Activated T-cell treated with anti-CD3 and anti-CD28 coated beads, Interleukin-2, amount 50 U/mL, for 72 hours (primary cell): ENCODE measurements at regions not wholly inside any gene's neighbourhood (a gene's known extent, or its start where the extent isn't known, plus 50 kb on each side); places are given as distances from the start of the nearest gene placed in this dataset.
"Not testable (repeated sequence)": the region's sequence is repeated elsewhere in the genome, so short reads cannot be mapped to it uniquely, and the experiment has no call there.

Experiments used
- ATAC-seq, 2 donors: fragments of 150-1000 bp; cut with Tn5 transposase; replicated peaks in 1 of 2; 2 replicates each; pipeline ENCODE4 v1.10.0; 2021; ENCODE audit warnings: moderate library complexity in 2 of 2, mild to moderate bottlenecking in 1 of 2
- DNase-seq, 2 donors: peaks; one replicate each; pipeline ENCODE4 v3.0.0; 2021 to 2022; ENCODE audit warnings: mixed read lengths in 1 of 2
- H3K27ac Mint-ChIP-seq: one replicate; pipeline ENCODE4 v1.8.0; 2022; ENCODE audit warnings: mild to moderate bottlenecking, moderate library complexity, mixed read lengths
- H3K27me3 Mint-ChIP-seq: one replicate; pipeline ENCODE4 v1.8.0; 2022; ENCODE audit warnings: low read depth, mixed read lengths
- H3K36me3 Mint-ChIP-seq, 2 donors: one replicate each; pipeline ENCODE4 v1.8.0; 2022; ENCODE audit warnings: mixed read lengths in 2 of 2, mild to moderate bottlenecking in 1 of 2; ENCODE audit not compliant: insufficient read depth in 2 of 2
- H3K4me1 Mint-ChIP-seq: one replicate; pipeline ENCODE4 v1.8.0; 2022; ENCODE audit warnings: low read depth, mixed read lengths
- H3K4me3 Mint-ChIP-seq, 2 donors: one replicate each; pipeline ENCODE4 v1.8.0; 2022; ENCODE audit warnings: mild to moderate bottlenecking in 2 of 2, mixed read lengths in 2 of 2, moderate library complexity in 2 of 2
- H3K9me3 Mint-ChIP-seq, 2 donors: one replicate each; pipeline ENCODE4 v1.8.0; 2022; ENCODE audit warnings: mixed read lengths in 2 of 2

DNA sequence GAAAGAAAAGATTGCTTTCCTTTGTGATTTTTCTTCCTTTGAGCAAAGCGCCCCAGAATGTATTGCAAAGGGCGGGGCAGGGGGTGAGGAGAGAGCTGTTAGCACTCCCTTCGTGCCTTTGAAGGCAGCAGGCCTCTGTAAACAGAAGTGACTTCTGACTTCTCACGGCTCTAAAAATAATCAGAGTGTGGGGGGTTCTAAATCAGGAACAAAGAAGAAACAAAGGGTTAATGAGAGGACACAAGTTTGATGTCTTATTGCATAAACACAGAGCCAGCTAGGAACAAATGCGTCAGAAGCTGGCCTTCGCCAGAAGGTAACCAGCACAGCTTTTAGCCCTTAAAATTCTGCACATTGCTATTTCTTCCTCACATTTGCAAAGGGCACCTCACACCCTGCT is 626.2 kb downstream of the MID1IP1 start:
- H3K4me3 Mint-ChIP-seq: peak overlapping the region; percentile 11 to 68
- DNase-seq (peak; percentile 13 to 16), ATAC-seq (peak; percentile 8 to 17)
- peaks cover 4 to 6% of the 10 kb centered on the region in 2 donors for H3K9me3 Mint-ChIP-seq
- H3K27ac Mint-ChIP-seq: peak overlapping the region; percentile 72
- peaks cover 12% of the 10 kb centered on the region for H3K27me3 Mint-ChIP-seq
- peaks cover 2 to 20% of the 10 kb centered on the region in 2 donors for H3K36me3 Mint-ChIP-seq
- H3K4me1 Mint-ChIP-seq: peaks cover 74% of the 10 kb centered on the region

DNA sequence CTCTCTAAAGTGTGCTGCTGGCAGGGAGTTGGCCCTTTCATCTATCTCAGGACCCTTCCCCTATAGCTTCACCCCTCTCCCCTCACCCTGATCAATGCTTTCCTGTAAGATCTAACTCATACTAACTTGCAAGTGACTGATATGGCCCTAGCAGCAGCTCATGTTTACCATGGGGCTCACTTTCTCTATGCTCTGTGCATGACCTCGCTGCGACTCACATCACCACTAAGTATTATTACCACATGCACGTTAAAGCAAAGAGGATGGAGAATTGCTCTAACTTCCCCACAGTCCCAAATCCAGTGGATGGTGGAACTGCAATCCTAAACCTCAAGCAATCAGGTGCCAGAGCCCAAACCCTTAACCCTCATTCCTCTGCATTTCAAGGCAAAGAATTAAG is 626.6 kb downstream of the MID1IP1 start:
- Mint-ChIP-seq H3K4me1 (peaks cover 74% of the 10 kb centered on the region), H3K9me3 (peaks cover 4 to 6% of the 10 kb centered on the region in 2 donors), H3K36me3 (peaks cover 2 to 24% of the 10 kb centered on the region in 2 donors), H3K27ac (peak overlapping the region; percentile 72), H3K4me3 (peak overlapping the region; percentile 2 to 68), H3K27me3 (peaks cover 12% of the 10 kb centered on the region)
- DNase-seq (peak; percentile 55 to 58), ATAC-seq (peak; percentile 79 to 84)

DNA sequence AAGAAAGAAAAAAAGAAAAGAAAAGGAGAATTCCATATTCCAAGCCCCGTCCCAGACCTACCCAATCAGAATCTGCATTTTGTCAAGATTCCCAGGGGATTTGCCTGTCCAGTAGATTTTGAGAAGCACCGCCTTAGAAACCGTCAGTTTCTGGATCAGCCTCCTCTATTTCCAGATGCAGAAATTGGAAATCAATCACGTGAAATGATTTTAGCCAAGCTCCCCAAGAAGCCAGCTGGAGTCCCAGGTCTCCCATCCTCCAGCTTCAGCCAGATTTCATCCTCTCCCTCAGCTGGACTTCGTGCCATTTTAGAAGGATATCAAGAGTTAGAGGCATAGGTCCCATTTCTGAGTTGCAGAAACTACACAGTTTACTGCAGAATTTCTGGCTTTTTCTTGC is 629.3 kb downstream of the MID1IP1 start:
- no peak overlapping the region for H3K4me3 Mint-ChIP-seq
- ATAC-seq: no peak

DNA sequence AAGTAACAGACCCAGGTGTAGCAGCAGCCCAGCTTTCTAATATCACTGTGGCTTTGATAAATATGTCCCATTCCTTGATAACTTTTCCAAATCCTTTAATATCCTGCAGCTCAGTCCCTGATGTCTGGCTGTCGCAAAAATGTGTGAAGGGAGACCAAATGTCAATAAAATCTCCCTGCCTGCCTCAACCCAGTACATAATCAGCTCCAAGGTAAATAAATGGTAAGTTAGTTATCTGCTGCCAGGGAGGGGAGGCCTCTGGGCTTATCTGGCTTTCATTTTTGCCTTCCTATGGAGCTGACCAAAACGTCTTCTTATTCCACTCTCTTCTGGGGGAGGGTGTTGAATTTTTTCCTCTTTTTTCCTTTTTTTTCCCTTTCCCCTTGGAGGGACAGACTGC is 630.6 kb downstream of the MID1IP1 start:
- H3K4me3 Mint-ChIP-seq: peak overlapping the region in 1 of 2 donors; percentile 54
- H3K36me3 Mint-ChIP-seq: peaks cover 7 to 22% of the 10 kb centered on the region in 2 donors
- no peak overlapping the region for H3K27ac Mint-ChIP-seq
- H3K27me3 Mint-ChIP-seq: peaks cover 5% of the 10 kb centered on the region
- H3K4me1 Mint-ChIP-seq: peaks cover 44% of the 10 kb centered on the region
- ATAC-seq (no peak), DNase-seq (no peak)
- peaks cover 4% of the 10 kb centered on the region in 2 donors for H3K9me3 Mint-ChIP-seq

More for the DNA sequence above, 629.3 kb downstream of the MID1IP1 start:
- peaks cover 7 to 22% of the 10 kb centered on the region in 2 donors for H3K36me3 Mint-ChIP-seq
- H3K9me3 Mint-ChIP-seq: peaks cover 4% of the 10 kb centered on the region in 2 donors
- peaks cover 56% of the 10 kb centered on the region for H3K4me1 Mint-ChIP-seq
- H3K27me3 Mint-ChIP-seq: peaks cover 5% of the 10 kb centered on the region
- no peak overlapping the region for H3K27ac Mint-ChIP-seq
- DNase-seq: no peak

DNA sequence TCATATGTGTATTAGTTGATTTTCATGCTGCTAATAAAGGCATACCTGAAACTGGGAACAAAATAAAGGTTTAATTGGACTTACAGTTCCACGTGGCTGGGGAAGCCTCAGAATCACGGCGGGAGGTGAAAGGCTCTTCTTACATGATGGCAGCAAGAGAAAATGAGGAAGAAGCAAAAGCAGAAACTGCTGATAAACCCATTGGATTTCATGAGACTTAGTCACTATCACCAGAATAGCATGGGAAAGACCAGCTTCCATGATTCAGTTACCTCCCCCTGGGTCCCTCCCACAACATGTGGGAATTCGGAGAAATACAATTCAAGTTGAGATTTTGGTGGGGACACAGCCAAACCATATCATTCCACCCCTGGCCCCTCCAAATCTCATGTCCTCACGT is 633.4 kb downstream of the MID1IP1 start:
- H3K9me3 Mint-ChIP-seq, H3K27ac Mint-ChIP-seq, H3K27me3 Mint-ChIP-seq, ATAC-seq, H3K4me3 Mint-ChIP-seq, DNase-seq: not testable (repeated sequence)
- Mint-ChIP-seq H3K4me1 (peaks cover 35% of the 10 kb centered on the region), H3K36me3 (peaks cover 7 to 22% of the 10 kb centered on the region in 2 donors)

DNA sequence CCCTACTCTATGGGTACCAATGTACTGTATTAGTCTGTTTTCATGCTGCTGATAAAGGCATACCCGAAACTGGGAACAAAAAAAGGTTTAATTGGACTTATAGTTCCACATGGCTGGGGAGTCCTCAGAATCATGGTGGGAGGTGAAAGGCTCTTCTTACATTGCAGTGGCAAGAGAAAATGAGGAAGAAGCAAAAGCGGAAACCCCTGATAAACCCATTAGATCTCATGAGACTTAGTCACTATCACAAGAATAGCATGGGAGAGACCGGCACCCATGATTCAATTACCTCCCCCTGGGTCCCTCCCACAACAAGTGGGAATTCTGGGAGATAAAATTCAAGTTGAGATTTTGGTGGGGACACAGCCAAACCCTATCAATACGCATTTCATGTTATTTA is 635.3 kb downstream of the MID1IP1 start:
- H3K9me3 Mint-ChIP-seq, ATAC-seq, H3K27me3 Mint-ChIP-seq, H3K4me3 Mint-ChIP-seq, H3K27ac Mint-ChIP-seq, DNase-seq: not testable (repeated sequence)
- Mint-ChIP-seq H3K4me1 (peaks cover 42% of the 10 kb centered on the region), H3K36me3 (peaks cover 7 to 21% of the 10 kb centered on the region in 2 donors)

DNA sequence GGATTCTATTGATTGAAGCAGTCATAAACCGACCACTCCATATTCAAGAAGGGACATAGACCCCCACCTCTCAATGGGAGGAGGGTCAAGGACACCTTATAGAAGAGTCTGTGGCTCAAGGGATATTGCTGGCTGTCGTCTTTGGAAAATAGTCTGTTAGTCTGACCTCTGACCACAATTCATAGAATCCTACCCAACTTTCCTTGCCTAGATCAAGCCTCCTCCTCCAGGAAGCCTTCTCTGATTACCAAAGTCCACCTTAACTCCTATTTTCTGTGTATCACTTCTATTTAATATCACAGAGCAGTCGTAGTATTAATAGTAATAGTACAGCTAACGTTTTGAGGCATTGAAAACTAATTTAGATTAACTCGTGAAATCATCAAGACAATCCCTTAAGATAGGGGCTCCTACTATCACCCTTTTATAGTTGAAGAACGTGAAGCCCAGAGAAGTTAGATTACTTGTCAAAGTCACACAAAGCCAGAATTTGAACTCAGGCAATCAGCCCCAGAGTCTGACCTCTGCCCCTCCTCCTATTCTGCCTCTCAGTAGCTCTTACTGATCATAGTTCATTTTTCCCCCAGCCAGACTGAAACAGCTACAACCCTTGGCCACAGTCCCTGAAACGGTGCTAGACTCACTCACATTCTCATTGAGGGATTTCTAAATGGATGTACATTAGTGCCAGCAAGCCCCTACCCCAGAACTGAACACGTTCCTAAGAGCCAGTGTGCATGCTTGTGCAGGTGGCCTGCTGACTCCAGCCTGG is 636.6 kb downstream of the MID1IP1 start:
- ATAC-seq: no peak
- H3K36me3 Mint-ChIP-seq: peaks cover 10 to 13% of the 10 kb centered on the region in 2 donors

DNA sequence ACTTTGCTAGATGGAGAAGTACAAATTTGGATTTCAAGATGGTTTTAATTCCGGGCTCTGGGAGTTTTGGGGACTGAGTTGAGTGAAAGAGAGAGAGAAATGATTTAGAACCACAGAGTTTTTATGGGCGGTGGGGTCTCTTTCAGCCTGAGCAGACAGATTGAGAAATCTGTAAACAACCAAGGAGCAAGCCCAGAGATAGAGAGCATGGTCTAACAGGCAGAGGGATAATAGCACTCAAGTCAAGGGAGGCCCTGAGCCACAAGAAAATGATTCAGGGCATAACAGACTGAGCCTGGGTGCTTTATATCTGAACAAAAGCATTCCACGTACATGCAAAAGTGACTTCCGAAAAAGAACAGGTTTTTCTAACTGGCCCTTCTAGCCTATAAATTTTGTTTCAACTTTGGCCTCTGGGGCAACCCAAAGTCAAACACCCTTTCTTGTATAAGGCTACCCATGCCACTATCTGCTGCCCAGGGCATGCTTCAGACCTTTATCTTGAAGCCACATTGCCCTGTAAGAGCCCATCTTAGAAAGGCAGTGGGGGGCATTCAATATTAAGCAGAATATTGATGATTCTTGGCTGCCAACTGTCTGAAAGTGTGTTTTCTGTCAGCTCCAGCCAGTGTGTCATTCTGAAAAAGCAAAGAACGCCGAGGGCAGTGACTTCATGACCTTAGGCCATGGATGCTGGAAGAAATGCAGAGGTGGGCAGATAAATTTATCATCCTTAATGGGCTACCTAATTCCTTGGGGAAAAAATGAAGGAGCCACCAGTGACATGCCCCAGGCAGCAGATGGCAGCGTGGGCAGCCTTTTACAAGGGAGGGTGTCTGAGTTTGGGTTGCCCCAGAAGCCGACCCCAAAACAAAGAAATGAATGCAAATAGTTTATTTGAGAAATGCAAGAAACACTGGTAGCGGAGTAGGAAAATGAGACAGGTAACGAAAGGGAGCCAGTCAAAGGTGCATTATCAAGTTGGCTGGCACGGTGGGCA is 637.6 kb downstream of the MID1IP1 start:
- DNase-seq (no peak), ATAC-seq (no peak)
- Mint-ChIP-seq H3K4me1 (peaks cover 55% of the 10 kb centered on the region), H3K27ac (no peak overlapping the region), H3K27me3 (no peaks in the 10 kb centered on the region), H3K9me3 (peaks cover under 1 to 6% of the 10 kb centered on the region in 2 donors), H3K4me3 (peak overlapping the region; percentile 41 to 53), H3K36me3 (peaks cover 5% of the 10 kb centered on the region in 2 donors)

More for the DNA sequence above, 636.6 kb downstream of the MID1IP1 start:
- no peak for DNase-seq
- H3K4me1 Mint-ChIP-seq: peaks cover 50% of the 10 kb centered on the region
- H3K4me3 Mint-ChIP-seq: no peak overlapping the region
- H3K27ac Mint-ChIP-seq: no peak overlapping the region
- no peaks in the 10 kb centered on the region for H3K27me3 Mint-ChIP-seq
- H3K9me3 Mint-ChIP-seq: peaks cover 4 to 7% of the 10 kb centered on the region in 2 donors

DNA sequence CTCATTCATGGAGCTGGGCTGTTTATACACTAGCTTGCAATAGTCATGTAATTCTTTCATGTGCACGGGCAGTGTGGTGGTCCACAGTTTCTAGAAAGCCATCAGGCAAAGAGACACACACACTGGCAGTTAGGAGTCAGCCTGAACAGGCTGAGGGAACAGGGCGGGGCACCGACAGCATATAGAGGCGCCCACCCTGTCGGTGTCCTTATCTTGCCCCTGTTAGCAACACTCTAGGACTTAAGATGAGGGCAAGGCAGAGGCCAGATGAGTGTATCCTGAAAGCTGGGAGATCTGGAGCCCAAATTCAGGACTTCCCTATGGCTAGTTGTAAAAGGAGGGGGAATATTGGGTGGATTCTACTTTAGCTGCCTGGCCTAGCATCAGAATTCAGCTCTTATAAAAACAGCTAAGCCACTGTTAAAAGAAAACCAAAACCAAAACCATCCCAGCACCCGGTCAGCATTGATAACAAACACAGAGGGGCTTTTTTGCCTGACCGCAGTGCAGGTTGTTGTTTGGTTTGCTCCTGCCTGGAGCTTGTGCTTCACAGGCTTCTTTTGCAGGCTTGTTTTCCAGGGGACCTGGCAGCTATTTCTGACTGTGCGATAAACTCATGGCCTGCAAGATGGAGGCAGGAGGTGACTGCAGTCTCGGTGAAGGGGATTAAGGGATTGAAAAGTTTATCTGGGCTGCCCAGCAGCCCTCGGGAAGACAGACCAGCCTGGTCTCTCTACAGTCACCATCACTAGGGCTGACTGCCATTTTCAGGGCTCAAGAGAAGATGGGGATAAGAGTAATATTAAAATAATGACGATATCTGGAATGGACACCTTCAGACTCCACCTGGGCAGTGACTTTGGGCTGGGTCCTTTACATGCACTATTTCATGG is 638.9 kb downstream of the MID1IP1 start:
- Mint-ChIP-seq H3K4me1 (peaks cover 61% of the 10 kb centered on the region), H3K27me3 (no peaks in the 10 kb centered on the region), H3K4me3 (peak overlapping the region; percentile 53 to 62), H3K27ac (peak overlapping the region; percentile 14), H3K36me3 (peaks cover 4 to 6% of the 10 kb centered on the region in 2 donors), H3K9me3 (peaks cover 0 to 9% of the 10 kb centered on the region in 2 donors)
- ATAC-seq: peak; percentile 52 to 57
- peak; percentile 26 to 28 for DNase-seq

DNA sequence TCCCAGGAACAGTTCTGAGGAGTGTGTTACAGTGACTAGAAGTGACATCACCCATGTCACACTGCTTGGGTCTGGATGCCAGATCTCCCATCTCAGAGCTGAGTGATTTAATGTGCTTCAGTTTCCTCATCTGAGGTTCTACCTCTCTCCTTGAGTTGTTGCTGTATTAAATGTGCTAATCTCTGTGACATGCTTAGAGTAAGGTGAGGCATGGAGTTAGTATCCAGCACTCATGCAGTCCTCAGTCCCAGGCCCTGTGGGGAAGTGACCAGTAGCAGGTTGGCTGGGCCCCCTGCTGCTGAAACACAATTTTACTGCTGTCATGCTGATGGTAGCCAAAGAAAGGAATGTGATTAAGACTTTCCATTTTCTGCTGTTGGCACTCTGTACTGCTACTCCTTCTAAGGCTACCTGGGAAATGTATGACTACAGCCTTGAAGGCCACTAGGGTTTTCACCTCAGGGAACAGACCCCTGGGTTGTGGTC is 639.6 kb downstream of the MID1IP1 start:
- Mint-ChIP-seq H3K36me3 (peaks cover 4 to 6% of the 10 kb centered on the region in 2 donors), H3K27ac (peak overlapping the region; percentile 14), H3K4me1 (peaks cover 66% of the 10 kb centered on the region), H3K9me3 (peaks cover 0 to 9% of the 10 kb centered on the region in 2 donors), H3K27me3 (no peaks in the 10 kb centered on the region), H3K4me3 (peak overlapping the region; percentile 53 to 62)
- DNase-seq (peak; percentile 12 to 29), ATAC-seq (peak; percentile 78 to 82)

DNA sequence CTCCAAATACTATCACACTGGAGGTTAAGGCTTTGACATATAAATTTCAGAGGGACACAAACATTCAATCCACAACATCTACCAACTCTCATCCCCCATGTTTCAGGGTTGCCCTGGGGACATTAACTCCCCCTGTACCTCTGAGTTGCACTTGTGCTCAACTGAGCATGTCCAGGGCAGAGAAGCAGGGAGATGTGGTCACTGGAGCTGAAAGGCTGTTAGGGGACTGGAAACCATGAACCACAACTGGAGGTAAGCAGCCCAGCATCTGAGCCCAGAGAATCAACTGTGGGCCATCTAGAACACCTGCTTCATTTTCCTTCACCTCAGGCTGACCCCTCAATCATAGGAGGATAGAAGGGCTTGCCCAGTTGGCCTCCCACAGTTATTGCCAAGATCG is 641.1 kb downstream of the MID1IP1 start:
- Mint-ChIP-seq H3K27ac (no peak overlapping the region), H3K27me3 (no peaks in the 10 kb centered on the region)

DNA sequence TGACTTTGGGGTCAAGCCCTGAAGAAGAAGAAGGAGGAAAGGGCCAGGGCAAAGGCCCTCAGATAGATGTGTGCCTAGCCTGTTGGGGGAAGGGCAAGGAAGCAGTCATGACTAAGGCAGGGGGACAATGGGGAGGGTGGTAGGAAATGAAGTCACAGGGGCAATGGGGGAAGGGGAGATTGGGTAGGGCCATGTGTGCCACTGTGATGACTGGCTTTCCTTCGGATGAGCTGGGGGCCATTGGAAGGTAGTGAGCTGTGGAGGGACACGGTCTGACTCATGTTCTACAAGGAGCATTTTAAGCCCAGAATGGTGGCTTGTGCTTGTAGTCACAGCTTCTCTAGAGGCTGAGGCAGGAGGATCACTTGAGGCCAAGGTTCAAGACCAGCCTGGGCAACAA is 642.0 kb downstream of the MID1IP1 start:
- H3K27ac Mint-ChIP-seq: no peak overlapping the region
- no peak overlapping the region for H3K4me3 Mint-ChIP-seq
- peaks cover 4 to 6% of the 10 kb centered on the region in 2 donors for H3K36me3 Mint-ChIP-seq
- peaks cover 0 to 9% of the 10 kb centered on the region in 2 donors for H3K9me3 Mint-ChIP-seq
- H3K4me1 Mint-ChIP-seq: peaks cover 72% of the 10 kb centered on the region
- ATAC-seq (no peak), DNase-seq (no peak)
- H3K27me3 Mint-ChIP-seq: no peaks in the 10 kb centered on the region

More for the DNA sequence above, 641.1 kb downstream of the MID1IP1 start:
- Mint-ChIP-seq H3K4me3 (no peak overlapping the region), H3K4me1 (peaks cover 66% of the 10 kb centered on the region), H3K36me3 (peaks cover 4 to 6% of the 10 kb centered on the region in 2 donors), H3K9me3 (peaks cover 0 to 9% of the 10 kb centered on the region in 2 donors)
- ATAC-seq (no peak), DNase-seq (no peak)
